ENCODE measurements at regions not wholly inside any gene's neighbourhood (a gene's known extent, or its start where the extent isn't known, plus 50 kb on each side); places are given as distances from the start of the nearest gene placed in this dataset.

- TF ChIP-seq EZH2 (IDR thresholded peaks at IDR 0.05; ENCODE audit: borderline replicate concordance, insufficient read depth, low read length, poor library complexity, severe bottlenecking): no peak
- TF ChIP-seq MXI1 (conservative IDR thresholded peaks at IDR 0.05; ENCODE audit: poor library complexity, severe bottlenecking): no peak
- no peak for TF ChIP-seq CTCF (IDR thresholded peaks at IDR 0.05; ENCODE audit: poor library complexity, severe bottlenecking)
These were observed 109.1 kb upstream of the COL8A1 start for GRCh38 chr3:99529265-99529664.

Data from neural cell (in vitro differentiated cells).